HFFc6 (cell line): ENCODE measurements at regions not wholly inside any gene's neighbourhood (a gene's known extent, or its start where the extent isn't known, plus 50 kb on each side); places are given as distances from the start of the nearest gene placed in this dataset.

Experiments
- DNase-seq: peaks from one replicate; pipeline ENCODE4 v3.0.0-alpha.2; 2018
- H3K27ac Mint-ChIP-seq: 2 replicates; pipeline ENCODE4 v1.8.0; 2020; ENCODE audit warnings: mild to moderate bottlenecking, mixed read lengths
- H3K27me3 Mint-ChIP-seq: 2 replicates; pipeline ENCODE4 v1.8.0; 2021; ENCODE audit warnings: mild to moderate bottlenecking, moderate library complexity, mixed read lengths; ENCODE audit not compliant: insufficient read depth
- H3K36me3 Mint-ChIP-seq: 2 replicates; pipeline ENCODE4 v1.8.0; 2021; ENCODE audit warnings: low read depth, mixed read lengths
- H3K4me1 Mint-ChIP-seq: 2 replicates; pipeline ENCODE4 v1.8.0; 2020; ENCODE audit warnings: low read depth, mixed read lengths
- H3K4me3 Mint-ChIP-seq: 2 replicates; pipeline ENCODE4 v1.8.0; 2020; ENCODE audit warnings: mild to moderate bottlenecking, moderate library complexity, mixed read lengths
- H3K9me3 Mint-ChIP-seq: 2 replicates; pipeline ENCODE4 v1.8.0; 2020; ENCODE audit warnings: mild to moderate bottlenecking, mixed read lengths
- TF ChIP-seq, protein P1 (sequence below): fragments of 200-600 bp; sonication (generic); IDR thresholded peaks from 2 replicates; pipeline ENCODE4 v1.5.0; 2021; ENCODE audit warnings: antibody characterized with exemption, mild to moderate bottlenecking

GRCh38 chrX:7253565-7253964 is 105.6 kb upstream of the PUDP start:
- Mint-ChIP-seq H3K27me3 (no peaks in the 10 kb centered on the region), H3K4me3 (no peak overlapping the region), H3K27ac (no peak overlapping the region), H3K36me3 (peaks cover 15% of the 10 kb centered on the region), H3K4me1 (no peaks in the 10 kb centered on the region), H3K9me3 (no peaks in the 10 kb centered on the region)
- TF ChIP-seq, protein P1, sequence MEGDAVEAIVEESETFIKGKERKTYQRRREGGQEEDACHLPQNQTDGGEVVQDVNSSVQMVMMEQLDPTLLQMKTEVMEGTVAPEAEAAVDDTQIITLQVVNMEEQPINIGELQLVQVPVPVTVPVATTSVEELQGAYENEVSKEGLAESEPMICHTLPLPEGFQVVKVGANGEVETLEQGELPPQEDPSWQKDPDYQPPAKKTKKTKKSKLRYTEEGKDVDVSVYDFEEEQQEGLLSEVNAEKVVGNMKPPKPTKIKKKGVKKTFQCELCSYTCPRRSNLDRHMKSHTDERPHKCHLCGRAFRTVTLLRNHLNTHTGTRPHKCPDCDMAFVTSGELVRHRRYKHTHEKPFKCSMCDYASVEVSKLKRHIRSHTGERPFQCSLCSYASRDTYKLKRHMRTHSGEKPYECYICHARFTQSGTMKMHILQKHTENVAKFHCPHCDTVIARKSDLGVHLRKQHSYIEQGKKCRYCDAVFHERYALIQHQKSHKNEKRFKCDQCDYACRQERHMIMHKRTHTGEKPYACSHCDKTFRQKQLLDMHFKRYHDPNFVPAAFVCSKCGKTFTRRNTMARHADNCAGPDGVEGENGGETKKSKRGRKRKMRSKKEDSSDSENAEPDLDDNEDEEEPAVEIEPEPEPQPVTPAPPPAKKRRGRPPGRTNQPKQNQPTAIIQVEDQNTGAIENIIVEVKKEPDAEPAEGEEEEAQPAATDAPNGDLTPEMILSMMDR, result no peak
- DNase-seq, result no peak

GRCh38 chrX:7252013-7252610 is 104.2 kb upstream of the PUDP start:
- no peaks in the 10 kb centered on the region for H3K27me3 Mint-ChIP-seq
- no peak overlapping the region for H3K27ac Mint-ChIP-seq
- no peak overlapping the region for H3K4me3 Mint-ChIP-seq

GRCh38 chrX:7247346-7247745 is 99.4 kb upstream of the PUDP start:
- H3K36me3 Mint-ChIP-seq, result no peaks in the 10 kb centered on the region
- no peaks in the 10 kb centered on the region for H3K9me3 Mint-ChIP-seq
- DNase-seq, result no peak
- TF ChIP-seq, protein P1, result no peak
- H3K4me1 Mint-ChIP-seq, result no peaks in the 10 kb centered on the region
- no peak overlapping the region for H3K4me3 Mint-ChIP-seq
- H3K27ac Mint-ChIP-seq, result no peak overlapping the region
- peaks cover 1% of the 10 kb centered on the region; the same call in 1 of the 2 replicates for H3K27me3 Mint-ChIP-seq

More at GRCh38 chrX:7252013-7252610, 104.2 kb upstream of the PUDP start:
- TF ChIP-seq, protein P1, result no peak
- DNase-seq, result no peak
- H3K9me3 Mint-ChIP-seq, result no peaks in the 10 kb centered on the region
- H3K36me3 Mint-ChIP-seq, result peaks cover 6% of the 10 kb centered on the region; the same call in 1 of the 2 replicates
- H3K4me1 Mint-ChIP-seq, result no peaks in the 10 kb centered on the region

DNA sequence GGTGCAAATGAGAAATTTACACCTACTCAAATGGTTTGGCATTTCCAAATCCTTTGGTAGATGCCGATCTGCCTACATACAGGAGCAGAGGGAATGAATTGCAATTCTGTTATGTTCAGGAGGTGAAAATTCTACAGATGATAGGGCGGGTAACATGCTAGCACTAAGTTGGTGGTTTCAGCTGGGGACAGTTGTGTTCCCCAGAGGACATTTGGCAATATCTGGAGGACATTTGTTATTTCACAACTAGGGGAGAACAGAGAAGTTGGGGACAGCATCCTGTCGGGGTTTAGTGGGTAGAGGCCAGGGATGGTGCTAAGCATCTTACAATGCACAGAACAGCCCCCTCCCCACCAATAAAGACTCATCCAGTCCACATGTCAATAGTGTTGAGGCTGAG is 96.5 kb upstream of the PUDP start:
- DNase-seq, result no peak

GRCh38 chrX:7242613-7243012 is 94.7 kb upstream of the PUDP start:
- no peaks in the 10 kb centered on the region for H3K36me3 Mint-ChIP-seq
- TF ChIP-seq, protein P1, result no peak
- H3K9me3 Mint-ChIP-seq, result no peaks in the 10 kb centered on the region
- no peaks in the 10 kb centered on the region for H3K4me1 Mint-ChIP-seq
- peaks cover 1% of the 10 kb centered on the region; the same call in 1 of the 2 replicates for H3K27me3 Mint-ChIP-seq
- H3K4me3 Mint-ChIP-seq, result no peak overlapping the region
- no peak overlapping the region for H3K27ac Mint-ChIP-seq
- DNase-seq, result no peak

More for the DNA sequence above, 96.5 kb upstream of the PUDP start:
- Mint-ChIP-seq H3K36me3 (no peaks in the 10 kb centered on the region), H3K27ac (no peak overlapping the region), H3K9me3 (no peaks in the 10 kb centered on the region), H3K4me3 (no peak overlapping the region), H3K27me3 (peaks cover 1% of the 10 kb centered on the region; the same call in 1 of the 2 replicates), H3K4me1 (no peaks in the 10 kb centered on the region)
- TF ChIP-seq, protein P1, result no peak
